Tibial nerve (tissue), 4 donors: ENCODE measurements at regions not wholly inside any gene's neighbourhood (a gene's known extent, or its start where the extent isn't known, plus 50 kb on each side); places are given as distances from the start of the nearest gene placed in this dataset.

Source experiments
- CTCF ChIP-seq, 5 experiments: fragments of 200-600 bp in 3 of 5; fragments of 450-650 bp in 2 of 5; sonication (generic) in 3 of 5; IDR thresholded peaks; one replicate each; pipeline ENCODE4 v1.5.1; 2016 to 2019; ENCODE audit warnings: antibody characterized with exemption in 5 of 5, mild to moderate bottlenecking in 3 of 5, moderate library complexity in 2 of 5
- EP300 ChIP-seq, 2 donors: sonication (generic); formaldehyde crosslinking; IDR thresholded peaks; one replicate each; pipeline ENCODE4 v1.6.1; 2017; ENCODE audit warnings: antibody characterized with exemption in 2 of 2, mild to moderate bottlenecking in 1 of 2
- POLR2A ChIP-seq, 2 donors: fragments of 450-650 bp; IDR thresholded peaks; one replicate each; pipeline ENCODE4 v1.6.1; 2017; ENCODE audit warnings: antibody characterized with exemption in 2 of 2, mild to moderate bottlenecking in 2 of 2, moderate library complexity in 2 of 2

- no peak for TF ChIP-seq CTCF (IDR thresholded peaks at IDR 0.05)
- no peak for TF ChIP-seq POLR2A (IDR thresholded peaks at IDR 0.05)
- TF ChIP-seq EP300 (IDR thresholded peaks at IDR 0.05): no peak
These were observed 444.8 kb downstream of the EIPR1 start for GRCh38 chr2:2932692-2933305.
